ENCODE measurements at regions not wholly inside any gene's neighbourhood (a gene's known extent, or its start where the extent isn't known, plus 50 kb on each side); places are given as distances from the start of the nearest gene placed in this dataset.

GRCh38 chr2:155844461-155844860 is 488.1 kb downstream of the NR4A2 start:
- H3K27ac ChIP-seq, result no peak overlapping the region
- no peaks in the 10 kb centered on the region for H3K4me1 ChIP-seq (ENCODE audit: low read depth)
- no peak for TF ChIP-seq CTCF (IDR thresholded peaks at IDR 0.05; ENCODE audit: low read depth, low read length)
- H3K27me3 ChIP-seq, result no peaks in the 10 kb centered on the region
- H3K36me3 ChIP-seq, result no peaks in the 10 kb centered on the region
- H3K4me3 ChIP-seq, result no peak overlapping the region
- no peak for DNase-seq (ENCODE audit: low read depth in 1 of 2, low spot score in 1 of 2)
- no peaks in the 10 kb centered on the region for H3K9me3 ChIP-seq (ENCODE audit: low read depth)

- H3K9me3 ChIP-seq (ENCODE audit: low read depth), result no peaks in the 10 kb centered on the region
- no peaks in the 10 kb centered on the region for H3K4me1 ChIP-seq (ENCODE audit: low read depth)
- H3K4me3 ChIP-seq, result no peak overlapping the region
- H3K36me3 ChIP-seq, result no peaks in the 10 kb centered on the region
- H3K27me3 ChIP-seq, result no peaks in the 10 kb centered on the region
- TF ChIP-seq CTCF (IDR thresholded peaks at IDR 0.05; ENCODE audit: low read depth, low read length), result no peak
- DNase-seq (ENCODE audit: low read depth in 1 of 2, low spot score in 1 of 2), result peak in 1 of 2 donors; percentile 0
- no peak overlapping the region for H3K27ac ChIP-seq
Measured at GRCh38 chr2:155842103-155842502, 490.4 kb downstream of the NR4A2 start.

GRCh38 chr2:155841442-155841841 is 491.1 kb downstream of the NR4A2 start:
- Histone ChIP-seq H3K4me1 (ENCODE audit: low read depth) (no peaks in the 10 kb centered on the region), H3K27ac (no peak overlapping the region), H3K4me3 (no peak overlapping the region), H3K27me3 (no peaks in the 10 kb centered on the region), H3K9me3 (ENCODE audit: low read depth) (no peaks in the 10 kb centered on the region), H3K36me3 (no peaks in the 10 kb centered on the region)
- DNase-seq (ENCODE audit: low read depth in 1 of 2, low spot score in 1 of 2), result no peak
- TF ChIP-seq CTCF (IDR thresholded peaks at IDR 0.05; ENCODE audit: low read depth, low read length), result no peak

- DNase-seq (ENCODE audit: low read depth in 1 of 2, low spot score in 1 of 2), result no peak
- Histone ChIP-seq H3K27ac (no peak overlapping the region), H3K36me3 (no peaks in the 10 kb centered on the region), H3K4me3 (no peak overlapping the region), H3K4me1 (ENCODE audit: low read depth) (no peaks in the 10 kb centered on the region), H3K27me3 (no peaks in the 10 kb centered on the region), H3K9me3 (ENCODE audit: low read depth) (no peaks in the 10 kb centered on the region)
- no peak for TF ChIP-seq CTCF (IDR thresholded peaks at IDR 0.05; ENCODE audit: low read depth, low read length)
Measured at GRCh38 chr2:155840661-155841060, 491.9 kb downstream of the NR4A2 start.

- H3K27ac ChIP-seq, result no peak overlapping the region
- no peak for TF ChIP-seq CTCF (IDR thresholded peaks at IDR 0.05; ENCODE audit: low read depth, low read length)
- H3K4me1 ChIP-seq (ENCODE audit: low read depth), result no peaks in the 10 kb centered on the region
Measured at GRCh38 chr2:155839991-155840390, 492.5 kb downstream of the NR4A2 start.

GRCh38 chr2:155839436-155839835 is 493.1 kb downstream of the NR4A2 start:
- no peaks in the 10 kb centered on the region for H3K36me3 ChIP-seq
- no peak overlapping the region for H3K4me3 ChIP-seq
- no peak overlapping the region for H3K27ac ChIP-seq
- TF ChIP-seq CTCF (IDR thresholded peaks at IDR 0.05; ENCODE audit: low read depth, low read length), result no peak
- DNase-seq (ENCODE audit: low read depth in 1 of 2, low spot score in 1 of 2), result no peak
- no peaks in the 10 kb centered on the region for H3K27me3 ChIP-seq
- H3K4me1 ChIP-seq (ENCODE audit: low read depth), result no peaks in the 10 kb centered on the region
- no peaks in the 10 kb centered on the region for H3K9me3 ChIP-seq (ENCODE audit: low read depth)

More at GRCh38 chr2:155839991-155840390, 492.5 kb downstream of the NR4A2 start:
- no peak overlapping the region for H3K4me3 ChIP-seq
- H3K36me3 ChIP-seq, result no peaks in the 10 kb centered on the region
- no peak for DNase-seq (ENCODE audit: low read depth in 1 of 2, low spot score in 1 of 2)
- no peaks in the 10 kb centered on the region for H3K27me3 ChIP-seq
- H3K9me3 ChIP-seq (ENCODE audit: low read depth), result no peaks in the 10 kb centered on the region

Data from cardiac muscle cell (in vitro differentiated cells and primary cell).